ENCODE measurements at regions not wholly inside any gene's neighbourhood (a gene's known extent, or its start where the extent isn't known, plus 50 kb on each side); places are given as distances from the start of the nearest gene placed in this dataset.
A peak's percentile ranks its signal among the peaks of the same experiment; 100 is the strongest.

DNA sequence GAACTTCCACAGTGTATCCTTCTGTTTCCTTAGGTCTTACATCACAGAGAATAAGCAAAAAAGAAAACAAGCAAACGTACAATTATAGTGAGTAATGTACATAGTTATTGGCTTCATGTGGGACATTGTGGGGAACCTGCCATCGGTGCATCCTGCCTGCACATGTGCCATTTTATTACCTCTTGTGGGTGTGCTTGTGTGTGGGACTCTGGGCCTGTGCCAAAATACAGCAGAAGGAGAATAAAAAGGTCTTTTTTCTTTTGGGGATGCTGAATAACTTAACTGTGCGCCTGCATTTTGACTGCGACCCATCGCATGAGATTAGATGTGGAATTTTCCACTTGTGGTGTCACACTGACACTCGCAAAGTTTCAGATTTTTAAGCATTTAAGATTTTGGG lies 169.6 kb upstream of the DCBLD2 start:
- Histone ChIP-seq H3K36me3 (ENCODE audit: control insufficient read depth in 2 of 2, extremely low read depth in 1 of 2, insufficient read depth in 1 of 2, low read length in 1 of 2) (no peaks in the 10 kb centered on the region), H3K27me3 (replicated peaks in 1 of 2; ENCODE audit: control insufficient read depth in 2 of 2, extremely low read depth in 1 of 2, insufficient read depth in 2 of 2, low read length in 1 of 2) (no peaks in the 10 kb centered on the region), H3K4me3 (ENCODE audit: control insufficient read depth in 1 of 2, extremely low read depth in 1 of 2, low read length in 1 of 2) (no peak overlapping the region), H3K27ac (ENCODE audit: low read length) (no peak overlapping the region), H3K9me3 (no peaks in the 10 kb centered on the region), H3K4me1 (ENCODE audit: control insufficient read depth in 1 of 2, extremely low read depth in 1 of 2, insufficient read depth in 2 of 2, low read length in 2 of 2) (no peaks in the 10 kb centered on the region)
- WGBS (ENCODE audit: insufficient coverage), result 88% methylated on average over 5 of the region's 6 CpGs
- Mint-ChIP-seq H3K36me3 (no peaks in the 10 kb centered on the region), H3K27ac (no peak overlapping the region), H3K27me3 (peaks cover 5 to 13% of the 10 kb centered on the region in 2 donors), H3K4me1 (no peaks in the 10 kb centered on the region), H3K9me3 (peaks cover 0 to 4% (median 0%) of the 10 kb centered on the region in 3 donors), H3K4me3 (no peak overlapping the region)
- ATAC-seq (replicated peaks in 1 of 4) (no peak), DNase-seq (no peak)
- ChIA-PET CTCF (no interaction called here), POLR2A (no interaction called here)

DNA sequence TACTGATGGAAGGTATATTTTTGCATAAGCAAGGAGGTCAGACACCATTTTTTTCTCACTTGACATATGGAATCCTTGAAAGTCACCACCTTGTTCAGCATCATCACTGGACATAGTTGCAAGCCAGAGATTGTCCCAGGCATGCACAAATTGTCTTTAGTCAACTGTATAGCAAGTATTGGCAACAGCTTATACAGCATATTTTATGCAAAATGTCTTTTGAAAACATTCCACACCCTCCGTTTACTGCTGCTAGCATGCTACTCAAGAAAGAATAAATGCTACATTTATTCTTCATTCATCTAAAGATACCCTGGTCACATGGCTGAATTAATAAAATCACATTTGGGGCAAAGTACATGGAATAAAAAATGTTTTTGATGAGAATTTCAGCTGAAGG lies 168.5 kb upstream of the DCBLD2 start:
- H3K36me3 ChIP-seq (ENCODE audit: control insufficient read depth in 2 of 2, extremely low read depth in 1 of 2, insufficient read depth in 1 of 2, low read length in 1 of 2), result no peaks in the 10 kb centered on the region
- no peaks in the 10 kb centered on the region for H3K4me1 ChIP-seq (ENCODE audit: control insufficient read depth in 1 of 2, extremely low read depth in 1 of 2, insufficient read depth in 2 of 2, low read length in 2 of 2)
- no peak overlapping the region for H3K4me3 ChIP-seq (ENCODE audit: control insufficient read depth in 1 of 2, extremely low read depth in 1 of 2, low read length in 1 of 2)
- no peaks in the 10 kb centered on the region for H3K27me3 ChIP-seq (replicated peaks in 1 of 2; ENCODE audit: control insufficient read depth in 2 of 2, extremely low read depth in 1 of 2, insufficient read depth in 2 of 2, low read length in 1 of 2)
- peaks cover 0 to 6% (median 4%) of the 10 kb centered on the region in 3 donors for H3K9me3 Mint-ChIP-seq
- no peaks in the 10 kb centered on the region for H3K4me1 Mint-ChIP-seq
- ChIA-PET CTCF (no interaction called here), POLR2A (no interaction called here)
- H3K27ac Mint-ChIP-seq, result no peak overlapping the region
- H3K36me3 Mint-ChIP-seq, result no peaks in the 10 kb centered on the region
- H3K27ac ChIP-seq (ENCODE audit: low read length), result no peak overlapping the region
- ATAC-seq (replicated peaks in 1 of 4) (no peak), DNase-seq (no peak)
- no peaks in the 10 kb centered on the region for H3K9me3 ChIP-seq
- no CpG with 5 or more reads among the region's 1 CpG for WGBS (ENCODE audit: insufficient coverage)
- peaks cover 5 to 20% of the 10 kb centered on the region in 2 donors for H3K27me3 Mint-ChIP-seq
- H3K4me3 Mint-ChIP-seq, result no peak overlapping the region

DNA sequence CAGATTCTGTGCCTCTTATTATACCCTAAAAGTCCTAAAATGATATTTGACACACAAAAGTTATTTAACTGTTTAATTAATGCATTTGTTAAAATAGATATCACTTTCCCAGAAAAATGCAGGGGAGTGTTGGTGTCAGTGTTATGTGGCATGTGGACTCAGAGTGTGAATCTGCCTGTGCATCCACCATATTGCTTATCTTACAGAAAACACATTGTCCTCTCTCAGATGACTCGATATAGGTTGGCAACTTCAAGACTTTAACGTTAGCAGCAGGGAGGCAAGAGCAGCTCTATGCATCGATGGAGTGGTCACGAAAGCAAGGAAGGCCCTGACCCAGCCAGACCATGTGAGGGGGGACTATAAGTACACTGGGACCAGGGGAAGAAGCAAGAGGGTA lies 165.4 kb upstream of the DCBLD2 start:
- DNase-seq, result no peak
- Mint-ChIP-seq H3K36me3 (no peaks in the 10 kb centered on the region), H3K4me1 (no peaks in the 10 kb centered on the region), H3K4me3 (no peak overlapping the region), H3K27me3 (peaks cover 1 to 22% of the 10 kb centered on the region in 2 donors), H3K9me3 (peaks cover 0 to 9% (median 0%) of the 10 kb centered on the region in 3 donors), H3K27ac (no peak overlapping the region)
- Histone ChIP-seq H3K4me1 (ENCODE audit: control insufficient read depth in 1 of 2, extremely low read depth in 1 of 2, insufficient read depth in 2 of 2, low read length in 2 of 2) (no peaks in the 10 kb centered on the region), H3K36me3 (ENCODE audit: control insufficient read depth in 2 of 2, extremely low read depth in 1 of 2, insufficient read depth in 1 of 2, low read length in 1 of 2) (no peaks in the 10 kb centered on the region), H3K4me3 (ENCODE audit: control insufficient read depth in 1 of 2, extremely low read depth in 1 of 2, low read length in 1 of 2) (no peak overlapping the region), H3K27me3 (replicated peaks in 1 of 2; ENCODE audit: control insufficient read depth in 2 of 2, extremely low read depth in 1 of 2, insufficient read depth in 2 of 2, low read length in 1 of 2) (no peaks in the 10 kb centered on the region), H3K9me3 (no peaks in the 10 kb centered on the region), H3K27ac (ENCODE audit: low read length) (no peak overlapping the region)
- POLR2A ChIA-PET, result no interaction called here
- no peak for ATAC-seq (replicated peaks in 1 of 4)
- 64% methylated on average over 4 of the region's 4 CpGs for WGBS (ENCODE audit: insufficient coverage)
- CTCF ChIA-PET, result no interaction called here

DNA sequence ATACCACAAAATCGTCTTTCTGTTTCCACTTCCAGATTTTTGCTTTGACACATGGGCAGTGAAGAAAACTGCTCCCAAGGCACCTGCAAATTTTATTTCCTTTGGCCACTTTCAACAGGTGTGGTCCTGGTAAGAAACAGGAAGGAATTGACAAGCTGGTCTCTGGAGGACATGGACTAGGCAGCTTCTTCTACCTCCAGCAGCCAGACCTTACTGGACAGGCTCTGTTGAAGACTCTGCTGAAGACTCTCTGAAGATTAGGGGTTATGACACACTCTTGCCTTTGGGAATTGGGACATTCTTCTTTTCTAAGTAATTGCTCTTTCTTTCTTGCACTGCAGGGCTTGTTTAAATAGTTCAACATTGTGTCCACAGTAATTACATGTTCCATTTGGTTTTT lies 147.7 kb upstream of the DCBLD2 start:
- H3K4me1 Mint-ChIP-seq, result no peaks in the 10 kb centered on the region
- WGBS (ENCODE audit: insufficient coverage), result no CpG with 5 or more reads among the region's 1 CpG
- H3K9me3 ChIP-seq, result no peaks in the 10 kb centered on the region
- H3K36me3 Mint-ChIP-seq, result no peaks in the 10 kb centered on the region
- H3K27ac Mint-ChIP-seq, result no peak overlapping the region
- no peaks in the 10 kb centered on the region for H3K27me3 ChIP-seq (replicated peaks in 1 of 2; ENCODE audit: control insufficient read depth in 2 of 2, extremely low read depth in 1 of 2, insufficient read depth in 2 of 2, low read length in 1 of 2)
- no peaks in the 10 kb centered on the region for H3K27me3 Mint-ChIP-seq
- no peak for ATAC-seq (replicated peaks in 1 of 4)
- no peak overlapping the region for H3K4me3 ChIP-seq (ENCODE audit: control insufficient read depth in 1 of 2, extremely low read depth in 1 of 2, low read length in 1 of 2)
- no peaks in the 10 kb centered on the region for H3K9me3 Mint-ChIP-seq
- H3K36me3 ChIP-seq (ENCODE audit: control insufficient read depth in 2 of 2, extremely low read depth in 1 of 2, insufficient read depth in 1 of 2, low read length in 1 of 2), result no peaks in the 10 kb centered on the region
- no peak for DNase-seq
- H3K4me3 Mint-ChIP-seq, result no peak overlapping the region
- POLR2A ChIA-PET, result no interaction called here
- H3K4me1 ChIP-seq (ENCODE audit: control insufficient read depth in 1 of 2, extremely low read depth in 1 of 2, insufficient read depth in 2 of 2, low read length in 2 of 2), result no peaks in the 10 kb centered on the region
- no peak overlapping the region for H3K27ac ChIP-seq (ENCODE audit: low read length)
- CTCF ChIA-PET, result no interaction called here

GRCh38 chr3:99041747-99042146 lies 140.3 kb upstream of the DCBLD2 start:
- no peak for ATAC-seq (replicated peaks in 1 of 4)
- Histone ChIP-seq H3K9me3 (no peaks in the 10 kb centered on the region), H3K4me3 (ENCODE audit: control insufficient read depth in 1 of 2, extremely low read depth in 1 of 2, low read length in 1 of 2) (no peak overlapping the region), H3K36me3 (ENCODE audit: control insufficient read depth in 2 of 2, extremely low read depth in 1 of 2, insufficient read depth in 1 of 2, low read length in 1 of 2) (no peaks in the 10 kb centered on the region), H3K4me1 (ENCODE audit: control insufficient read depth in 1 of 2, extremely low read depth in 1 of 2, insufficient read depth in 2 of 2, low read length in 2 of 2) (no peaks in the 10 kb centered on the region), H3K27me3 (replicated peaks in 1 of 2; ENCODE audit: control insufficient read depth in 2 of 2, extremely low read depth in 1 of 2, insufficient read depth in 2 of 2, low read length in 1 of 2) (no peaks in the 10 kb centered on the region), H3K27ac (ENCODE audit: low read length) (no peak overlapping the region)
- H3K36me3 Mint-ChIP-seq, result no peaks in the 10 kb centered on the region
- H3K4me1 Mint-ChIP-seq, result no peaks in the 10 kb centered on the region
- 84% methylated on average over 2 of the region's 2 CpGs for WGBS (ENCODE audit: insufficient coverage)
- no peak overlapping the region for H3K27ac Mint-ChIP-seq
- H3K9me3 Mint-ChIP-seq, result peaks cover 0 to 7% (median 0%) of the 10 kb centered on the region in 3 donors
- DNase-seq, result no peak
- H3K27me3 Mint-ChIP-seq, result no peaks in the 10 kb centered on the region
- POLR2A ChIA-PET, result no interaction called here
- CTCF ChIA-PET, result no interaction called here
- H3K4me3 Mint-ChIP-seq, result no peak overlapping the region

DNA sequence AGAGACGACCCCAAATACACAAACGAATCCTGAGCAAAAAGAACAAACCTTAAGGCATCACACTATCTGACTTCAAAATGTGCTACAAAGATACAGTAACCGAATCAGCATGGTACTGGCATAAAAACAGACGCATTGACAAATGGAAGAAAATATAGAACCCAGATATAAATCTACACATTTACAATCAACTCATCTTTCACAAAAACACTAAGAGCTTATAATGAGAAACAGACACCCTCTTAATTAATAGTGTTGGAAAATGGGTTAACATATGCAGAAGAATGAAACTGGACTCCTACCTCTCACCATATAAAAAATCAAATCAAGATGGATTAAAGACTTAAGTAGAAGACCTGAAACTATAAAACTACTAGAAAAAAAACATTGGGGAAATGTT lies 130.3 kb upstream of the DCBLD2 start:
- no peak overlapping the region for H3K27ac Mint-ChIP-seq
- Histone ChIP-seq H3K27me3 (replicated peaks in 1 of 2; ENCODE audit: control insufficient read depth in 2 of 2, extremely low read depth in 1 of 2, insufficient read depth in 2 of 2, low read length in 1 of 2) (no peaks in the 10 kb centered on the region), H3K4me1 (ENCODE audit: control insufficient read depth in 1 of 2, extremely low read depth in 1 of 2, insufficient read depth in 2 of 2, low read length in 2 of 2) (no peaks in the 10 kb centered on the region), H3K4me3 (ENCODE audit: control insufficient read depth in 1 of 2, extremely low read depth in 1 of 2, low read length in 1 of 2) (no peak overlapping the region), H3K9me3 (no peaks in the 10 kb centered on the region), H3K36me3 (ENCODE audit: control insufficient read depth in 2 of 2, extremely low read depth in 1 of 2, insufficient read depth in 1 of 2, low read length in 1 of 2) (no peaks in the 10 kb centered on the region), H3K27ac (ENCODE audit: low read length) (no peak overlapping the region)
- 70% methylated on average over 2 of the region's 4 CpGs for WGBS (ENCODE audit: insufficient coverage)
- peaks cover 0 to 16% (median 8%) of the 10 kb centered on the region in 3 donors for H3K9me3 Mint-ChIP-seq
- no peak overlapping the region for H3K4me3 Mint-ChIP-seq
- no peaks in the 10 kb centered on the region for H3K4me1 Mint-ChIP-seq
- ATAC-seq (replicated peaks in 1 of 4) (no peak), DNase-seq (no peak)
- CTCF ChIA-PET, result no interaction called here
- no peaks in the 10 kb centered on the region for H3K36me3 Mint-ChIP-seq
- no peaks in the 10 kb centered on the region for H3K27me3 Mint-ChIP-seq
- POLR2A ChIA-PET, result no interaction called here

- H3K4me3 Mint-ChIP-seq, result no peak overlapping the region
- H3K27ac ChIP-seq (ENCODE audit: low read length), result no peak overlapping the region
- ChIA-PET CTCF (no interaction called here), POLR2A (interaction anchor here (0.7 kb wide), 2 partner anchors 56 to 77 kb away, joined by 4 to 5 read pairs; no protein-coding TSS in a partner anchor)
- no peak overlapping the region for H3K4me3 ChIP-seq (ENCODE audit: control insufficient read depth in 1 of 2, extremely low read depth in 1 of 2, low read length in 1 of 2)
- H3K9me3 ChIP-seq, result no peaks in the 10 kb centered on the region
- DNase-seq (peak in 1 of 35 experiments; percentile 13), ATAC-seq (replicated peaks in 1 of 4) (no peak)
- peaks cover 6 to 17% of the 10 kb centered on the region in 2 donors for H3K27me3 Mint-ChIP-seq
- no CpG with 5 or more reads among the region's 2 CpGs for WGBS (ENCODE audit: insufficient coverage)
- H3K36me3 Mint-ChIP-seq, result no peaks in the 10 kb centered on the region
- no peaks in the 10 kb centered on the region for H3K4me1 Mint-ChIP-seq
- H3K27ac Mint-ChIP-seq, result no peak overlapping the region
- H3K36me3 ChIP-seq (ENCODE audit: control insufficient read depth in 2 of 2, extremely low read depth in 1 of 2, insufficient read depth in 1 of 2, low read length in 1 of 2), result no peaks in the 10 kb centered on the region
- peaks cover 0 to 16% (median 9%) of the 10 kb centered on the region in 3 donors for H3K9me3 Mint-ChIP-seq
- no peaks in the 10 kb centered on the region for H3K27me3 ChIP-seq (replicated peaks in 1 of 2; ENCODE audit: control insufficient read depth in 2 of 2, extremely low read depth in 1 of 2, insufficient read depth in 2 of 2, low read length in 1 of 2)
- H3K4me1 ChIP-seq (ENCODE audit: control insufficient read depth in 1 of 2, extremely low read depth in 1 of 2, insufficient read depth in 2 of 2, low read length in 2 of 2), result no peaks in the 10 kb centered on the region
Measured at GRCh38 chr3:99023590-99024192, 122.2 kb upstream of the DCBLD2 start.
